H1 (cell line): ENCODE measurements at regions not wholly inside any gene's neighbourhood (a gene's known extent, or its start where the extent isn't known, plus 50 kb on each side); places are given as distances from the start of the nearest gene placed in this dataset.

Source experiments
- CTCF ChIA-PET: fragments of 300-600 bp; sonication (Branson Sonifier 250); formaldehyde crosslinking; loops from one replicate; lab custom pipeline; 2021; ENCODE audit not compliant: partially characterized antibody; lab: Charles Lee
- POLR2A ChIA-PET: fragments of 300-600 bp; sonication (Branson Sonifier 250); formaldehyde crosslinking; loops from one replicate; lab custom pipeline; 2021; ENCODE audit warnings: inconsistent platforms; ENCODE audit not compliant: partially characterized antibody; lab: Charles Lee
- DNase-seq, 2 experiments: peaks; one replicate each; pipeline versions ENCODE4 v3.0.0 to v3.0.0-alpha.2; 2010 to 2022; ENCODE audit warnings: low spot score in 2 of 2, low read depth in 1 of 2, mixed read lengths in 1 of 2
- FAIRE-seq: peaks from 2 replicates; lab custom pipeline; 2011; peaks lifted over from hg19 to GRCh38; lab: Jason Lieb, UNC
- H2AFZ ChIP-seq: 2 replicates; pipeline ENCODE4 v1.8.1; 2012; ENCODE audit warnings: low read length, inconsistent platforms
- H2AK5ac ChIP-seq: 2 replicates; pipeline ENCODE4 v1.6.1; 2013; ENCODE audit warnings: low read depth, low read length
- H2BK120ac ChIP-seq: replicated peaks from 2 replicates; pipeline ENCODE3; 2013; ENCODE audit warnings: low read depth, low read length, inconsistent platforms
- H2BK12ac ChIP-seq: 2 replicates; pipeline ENCODE4 v1.6.1; 2013; ENCODE audit warnings: low read depth, low read length
- H2BK15ac ChIP-seq: 2 replicates; pipeline ENCODE4 v1.6.1; 2013; ENCODE audit warnings: low read length
- H2BK20ac ChIP-seq: 2 replicates; pipeline ENCODE4 v1.6.1; 2013; ENCODE audit warnings: low read length
- H2BK5ac ChIP-seq: 2 replicates; pipeline ENCODE4 v1.6.1; 2013; ENCODE audit warnings: low read depth, low read length
- H3K14ac ChIP-seq: 2 replicates; pipeline ENCODE4 v1.6.1; 2013; ENCODE audit warnings: inconsistent platforms; ENCODE audit not compliant: insufficient read length
- H3K18ac ChIP-seq: 2 replicates; pipeline ENCODE4 v1.6.1; 2013; ENCODE audit warnings: low read length; ENCODE audit errors: extremely low read depth
- H3K23ac ChIP-seq: 2 replicates; pipeline ENCODE4 v1.6.1; 2013; ENCODE audit warnings: inconsistent platforms; ENCODE audit not compliant: insufficient read length
- H3K23me2 ChIP-seq: 2 replicates; pipeline ENCODE4 v1.6.1; 2013; ENCODE audit warnings: low read depth, low read length
- H3K27ac ChIP-seq: 2 replicates; pipeline ENCODE4 v1.6.1; 2011; ENCODE audit warnings: low read depth, low read length, inconsistent platforms
- H3K27me3 ChIP-seq, 4 experiments: replicated peaks in 1 of 4; 1 replicate in 1 of 4; 2 replicates in 3 of 4; pipeline versions ENCODE4 v1.6.1 to v1.8.1; 2011 to 2013; ENCODE audit warnings: low read length in 3 of 4, mild to moderate bottlenecking in 3 of 4, inconsistent platforms in 2 of 4, mixed read lengths in 2 of 4, moderate library complexity in 1 of 4; ENCODE audit not compliant: control insufficient read depth in 3 of 4, insufficient read depth in 3 of 4; ENCODE audit errors: extremely low read depth in 1 of 4
- H3K36me3 ChIP-seq, 4 experiments: 2 replicates each; pipeline versions ENCODE4 v1.6.1 to v1.8.1; 2011 to 2013; ENCODE audit warnings: mild to moderate bottlenecking in 4 of 4, low read length in 3 of 4, moderate library complexity in 2 of 4, control low read depth in 1 of 4, inconsistent platforms in 1 of 4; ENCODE audit not compliant: insufficient read depth in 4 of 4, control insufficient read depth in 2 of 4
- H3K4ac ChIP-seq: replicated peaks from 2 replicates; pipeline ENCODE3; 2013; ENCODE audit warnings: low read length, low read depth, mixed read lengths, inconsistent platforms; ENCODE audit not compliant: insufficient read length
- H3K4me1 ChIP-seq, 4 experiments: replicated peaks in 1 of 4; 1 replicate in 1 of 4; 2 replicates in 3 of 4; pipeline versions ENCODE4 v1.6.1 to v1.8.1; 2011 to 2013; ENCODE audit warnings: low read length in 3 of 4, inconsistent platforms in 2 of 4, mixed read lengths in 1 of 4; ENCODE audit not compliant: insufficient read depth in 4 of 4, control insufficient read depth in 3 of 4
- H3K4me2 ChIP-seq, 2 experiments: 2 replicates each; pipeline versions ENCODE4 v1.6.1 to v1.8.1; 2011 to 2013; ENCODE audit warnings: low read depth in 2 of 2, low read length in 2 of 2, control low read depth in 1 of 2, inconsistent platforms in 1 of 2, mild to moderate bottlenecking in 1 of 2; ENCODE audit not compliant: insufficient read depth in 1 of 2
- H3K4me3 ChIP-seq, 4 experiments: fragments of 200-600, 300-600 bp in 1 of 4; sonication (generic), shearing (Covaris generic), sonication (Bioruptor Twin) in 1 of 4; 2 replicates each; pipeline versions ENCODE4 v1.5.1 to v1.8.1; 2011 to 2016; ENCODE audit warnings: low read length in 4 of 4, low read depth in 3 of 4, control low read depth in 2 of 4, inconsistent platforms in 2 of 4, mild to moderate bottlenecking in 2 of 4, mixed read lengths in 1 of 4, moderate library complexity in 1 of 4; ENCODE audit not compliant: insufficient read depth in 2 of 4; ENCODE audit errors: extremely low read depth in 1 of 4
- H3K56ac ChIP-seq: replicated peaks from 2 replicates; pipeline ENCODE3; 2013; ENCODE audit warnings: low read depth, mild to moderate bottlenecking, mixed read lengths, low read length, inconsistent platforms; ENCODE audit not compliant: insufficient read length
- H3K79me1 ChIP-seq: 2 replicates; pipeline ENCODE4 v1.6.1; 2013; ENCODE audit warnings: low read depth, low read length, control low read depth
- H3K79me2 ChIP-seq, 2 experiments: 2 replicates each; pipeline versions ENCODE4 v1.6.1 to v1.8.1; 2012 to 2013; ENCODE audit warnings: low read length in 2 of 2, mild to moderate bottlenecking in 2 of 2, inconsistent platforms in 1 of 2; ENCODE audit not compliant: insufficient read depth in 2 of 2, control insufficient read depth in 1 of 2
- H3K9ac ChIP-seq, 4 experiments: replicated peaks in 1 of 4; 1 replicate in 1 of 4; 2 replicates in 3 of 4; pipeline versions ENCODE4 v1.6.1 to v1.8.1; 2011 to 2013; ENCODE audit warnings: low read depth in 3 of 4, low read length in 3 of 4, control low read depth in 2 of 4, mild to moderate bottlenecking in 2 of 4, moderate library complexity in 2 of 4, inconsistent platforms in 1 of 4; ENCODE audit errors: extremely low read depth in 1 of 4
- H3K9me3 ChIP-seq, 2 experiments: 2 replicates each; pipeline versions ENCODE4 v1.6.1 to v1.8.1; 2012 to 2013; ENCODE audit warnings: mild to moderate bottlenecking in 2 of 2, moderate library complexity in 2 of 2, control low read depth in 1 of 2, inconsistent platforms in 1 of 2, low read depth in 1 of 2, low read length in 1 of 2, mixed read lengths in 1 of 2; ENCODE audit not compliant: insufficient read depth in 2 of 2
- H4K20me1 ChIP-seq, 2 experiments: replicated peaks in 1 of 2; 2 replicates each; pipeline versions ENCODE3 to v1.8.1; 2011 to 2013; ENCODE audit warnings: inconsistent platforms in 2 of 2, low read length in 2 of 2, mild to moderate bottlenecking in 1 of 2; ENCODE audit not compliant: insufficient read depth in 2 of 2, control insufficient read depth in 1 of 2
- H4K5ac ChIP-seq: 2 replicates; pipeline ENCODE4 v1.6.1; 2013; ENCODE audit warnings: low read length, low read depth, mixed read lengths, inconsistent platforms; ENCODE audit not compliant: insufficient read length
- H4K8ac ChIP-seq: 2 replicates; pipeline ENCODE4 v1.8.0; 2013; ENCODE audit warnings: mild to moderate bottlenecking, moderate library complexity, low read length, inconsistent platforms; ENCODE audit not compliant: insufficient read depth; ENCODE audit errors: extremely low read depth
- H4K91ac ChIP-seq: replicated peaks from 2 replicates; pipeline ENCODE3; 2013; ENCODE audit warnings: low read length, mixed read lengths, inconsistent platforms; ENCODE audit not compliant: insufficient read length
- BRCA1 ChIP-seq: IDR thresholded peaks from 2 replicates; pipeline ENCODE4 v1.6.1; 2012; ENCODE audit warnings: low read depth, low read length, improper control_type of control experiment
- GTF2F1 ChIP-seq: IDR thresholded peaks from 2 replicates; pipeline ENCODE4 v1.6.1; 2012; ENCODE audit warnings: low read depth, low read length, improper control_type of control experiment, borderline replicate concordance
- KDM1A ChIP-seq: fragments of 200-600, 300-600 bp; sonication (generic); IDR thresholded peaks from 2 replicates; pipeline ENCODE4 v1.7.1; 2016; ENCODE audit warnings: mild to moderate bottlenecking, low read length, borderline replicate concordance
- NRF1 ChIP-seq: IDR thresholded peaks from 2 replicates; pipeline ENCODE4 v1.6.1; 2011; ENCODE audit warnings: mild to moderate bottlenecking, low read depth, low read length, improper control_type of control experiment
- POLR2AphosphoS5 ChIP-seq: IDR thresholded peaks from 2 replicates; pipeline ENCODE4 v1.6.1; 2011; ENCODE audit warnings: low read depth, low read length
- SRF ChIP-seq: IDR thresholded peaks from 2 replicates; pipeline ENCODE4 v1.6.1; 2011; ENCODE audit warnings: mild to moderate bottlenecking, low read depth, low read length, moderate library complexity
- WGBS, 2 experiments: shearing (Covaris generic) in 1 of 2; methylation state at CpG; one replicate each; pipeline versions ENCODE4 v1.1.6 to v1.1.7; 2013 to 2015; ENCODE audit warnings: low lambda C conversion rate in 2 of 2, mixed read lengths in 2 of 2, inconsistent platforms in 1 of 2, low coverage in 1 of 2, missing lambda C conversion rate in 1 of 2; ENCODE audit not compliant: insufficient replicate concordance in 2 of 2, insufficient coverage in 1 of 2, insufficient read length in 1 of 2; ENCODE audit errors: extremely low coverage in 1 of 2, missing lambda C conversion rate in 1 of 2; 5-methylcytosine and 5-hydroxymethylcytosine counted together

DNA sequence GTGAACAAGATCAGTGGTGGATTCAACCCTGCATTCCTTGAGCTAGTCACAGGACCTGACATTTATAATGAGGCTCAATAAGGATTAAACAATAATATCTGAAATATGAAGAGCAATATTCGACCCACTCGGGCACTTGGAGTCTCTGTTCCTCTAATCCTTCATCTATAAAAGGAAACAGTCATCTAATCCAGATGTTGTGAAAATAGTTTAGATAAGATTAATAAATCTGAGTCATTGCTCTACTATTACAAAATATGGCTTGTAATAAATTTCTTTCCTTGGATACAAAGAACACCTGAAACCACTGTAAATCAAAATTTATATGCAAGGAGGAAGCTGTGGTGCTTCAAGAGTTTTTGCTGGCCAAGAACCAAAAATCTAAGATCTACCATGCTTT lies 846.9 kb upstream of the ACVR2A start:
- CTCF ChIA-PET: interaction anchor here (0.9 kb wide), 1 partner anchor 334 kb away, joined by 3 read pairs; no protein-coding TSS in a partner anchor
- no peak overlapping the region for H4K5ac ChIP-seq
- no peaks in the 10 kb centered on the region for H3K79me1 ChIP-seq
- H4K91ac ChIP-seq: no peak overlapping the region
- no peak overlapping the region for H4K8ac ChIP-seq
- no peak for FAIRE-seq
- WGBS, 2 experiments: 90% methylated on average over 2 of the region's 2 CpGs; no CpG with 5 or more reads in 1 of the 2 experiments
- no peak overlapping the region for H3K4ac ChIP-seq
- H2AK5ac ChIP-seq: no peak overlapping the region
- no peaks in the 10 kb centered on the region for H3K9me3 ChIP-seq
- H3K23me2 ChIP-seq: no peaks in the 10 kb centered on the region
- no peak overlapping the region for H3K23ac ChIP-seq
- no peak for DNase-seq
- H3K4me1 ChIP-seq: no peaks in the 10 kb centered on the region
- POLR2A ChIA-PET: no interaction called here
- H3K36me3 ChIP-seq: no peaks in the 10 kb centered on the region
- H3K4me3 ChIP-seq: no peak overlapping the region
- no peak overlapping the region for H2BK5ac ChIP-seq
- no peak overlapping the region for H2BK120ac ChIP-seq
- no peak overlapping the region for H2BK20ac ChIP-seq
- H3K14ac ChIP-seq: no peak overlapping the region
- H4K20me1 ChIP-seq: no peaks in the 10 kb centered on the region
- no peak overlapping the region for H2BK15ac ChIP-seq
- H3K18ac ChIP-seq: no peak overlapping the region
- H3K79me2 ChIP-seq: no peaks in the 10 kb centered on the region
- H3K27ac ChIP-seq: no peak overlapping the region
- H3K4me2 ChIP-seq: no peak overlapping the region
- H3K27me3 ChIP-seq: no peaks in the 10 kb centered on the region
- no peak overlapping the region for H3K9ac ChIP-seq
- no peak overlapping the region for H2AFZ ChIP-seq
- H3K56ac ChIP-seq: no peak overlapping the region
- no peak overlapping the region for H2BK12ac ChIP-seq
- TF ChIP-seq GTF2F1: no peak
- no peak for TF ChIP-seq BRCA1
- TF ChIP-seq KDM1A: no peak
- TF ChIP-seq NRF1: no peak
- no peak for TF ChIP-seq SRF
- no peak for TF ChIP-seq POLR2AphosphoS5
